ENCODE measurements at regions not wholly inside any gene's neighbourhood (a gene's known extent, or its start where the extent isn't known, plus 50 kb on each side); places are given as distances from the start of the nearest gene placed in this dataset.

DNA sequence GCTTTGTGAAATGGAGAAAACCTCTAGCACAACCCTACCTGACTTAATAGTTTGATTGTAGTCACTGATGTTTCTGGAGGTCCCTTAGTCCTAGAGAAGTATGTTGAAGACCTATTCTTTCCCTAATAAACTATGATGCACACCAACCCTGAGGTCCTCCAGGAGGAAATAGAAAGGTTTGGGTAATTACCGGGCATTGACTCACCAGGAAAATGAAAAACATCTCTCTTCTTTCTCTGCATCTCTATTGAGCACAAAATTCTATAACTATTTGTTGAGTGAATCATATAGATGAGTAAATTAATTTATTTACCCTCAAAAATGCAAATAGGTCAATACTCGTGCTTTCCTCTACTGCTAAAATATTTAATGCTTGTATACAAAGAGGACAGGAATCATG lies 582.4 kb upstream of the FAM241A start:
- no peaks in the 10 kb centered on the region for H3K36me3 ChIP-seq (ENCODE audit: control insufficient read depth, insufficient read depth, low read length)
- no CpG with 5 or more reads among the region's 2 CpGs for WGBS (ENCODE audit: insufficient coverage, insufficient read length)
- no peaks in the 10 kb centered on the region for H3K27me3 ChIP-seq (ENCODE audit: control insufficient read depth, insufficient read depth, low read length)
- H3K9me3 ChIP-seq (ENCODE audit: control insufficient read depth, insufficient read depth, low read length), result no peaks in the 10 kb centered on the region; the same call in 1 of the 2 replicates
- H3K27ac ChIP-seq (ENCODE audit: low read length), result no peak overlapping the region
- no peak overlapping the region for H3K4me3 ChIP-seq (ENCODE audit: low read length)
- no peaks in the 10 kb centered on the region for H3K4me1 ChIP-seq (ENCODE audit: control insufficient read depth, insufficient read depth, low read length)
- DNase-seq (ENCODE audit: low read depth, low spot score), result no peak

DNA sequence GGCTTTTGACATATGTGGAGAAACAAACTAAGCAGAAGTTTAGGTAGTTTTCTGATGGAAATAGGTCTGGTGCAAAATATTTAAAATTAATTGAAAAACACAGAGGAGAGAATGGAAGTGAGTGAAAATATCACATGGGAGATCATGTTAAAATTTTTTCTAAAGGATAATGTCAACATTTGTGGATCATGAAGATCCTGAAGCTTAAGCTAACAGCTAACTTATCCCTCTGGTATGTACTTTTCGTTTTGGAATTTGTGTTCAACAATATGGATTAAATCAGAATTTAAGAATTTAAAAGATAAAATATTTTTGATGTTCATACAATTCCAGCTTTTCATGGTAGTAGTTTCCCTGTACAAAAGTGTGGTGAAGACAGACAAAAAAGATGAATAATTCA lies 572.8 kb upstream of the FAM241A start:
- DNase-seq (ENCODE audit: low read depth, low spot score), result no peak
- no peaks in the 10 kb centered on the region for H3K4me1 ChIP-seq (ENCODE audit: control insufficient read depth, insufficient read depth, low read length)
- no peaks in the 10 kb centered on the region for H3K27me3 ChIP-seq (ENCODE audit: control insufficient read depth, insufficient read depth, low read length)
- H3K27ac ChIP-seq (ENCODE audit: low read length), result no peak overlapping the region
- WGBS (ENCODE audit: insufficient coverage, insufficient read length), result no CpG with 5 or more reads among the region's 1 CpG
- no peaks in the 10 kb centered on the region for H3K36me3 ChIP-seq (ENCODE audit: control insufficient read depth, insufficient read depth, low read length)
- H3K9me3 ChIP-seq (ENCODE audit: control insufficient read depth, insufficient read depth, low read length), result no peaks in the 10 kb centered on the region
- H3K4me3 ChIP-seq (ENCODE audit: low read length), result no peak overlapping the region

DNA sequence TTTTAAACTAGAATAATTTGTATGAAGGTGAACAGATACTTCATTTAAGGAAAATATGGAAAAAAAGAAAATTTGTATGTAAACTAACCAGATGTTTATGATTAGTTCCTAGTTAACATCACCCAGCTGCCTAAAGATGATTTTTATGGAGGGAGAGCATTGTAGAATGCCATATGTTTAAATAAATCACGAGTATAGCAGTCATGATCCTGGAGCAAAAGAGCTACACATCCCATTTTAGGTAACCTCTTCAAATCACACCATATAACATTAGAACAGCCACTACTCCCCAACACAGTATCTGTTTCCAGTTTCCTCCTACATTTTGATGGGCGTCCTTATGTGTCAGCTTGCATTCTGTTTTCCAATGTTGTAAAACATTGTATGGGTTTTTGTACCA lies 571.9 kb upstream of the FAM241A start:
- Histone ChIP-seq H3K4me3 (ENCODE audit: low read length) (no peak overlapping the region), H3K27me3 (ENCODE audit: control insufficient read depth, insufficient read depth, low read length) (no peaks in the 10 kb centered on the region), H3K27ac (ENCODE audit: low read length) (no peak overlapping the region)

DNA sequence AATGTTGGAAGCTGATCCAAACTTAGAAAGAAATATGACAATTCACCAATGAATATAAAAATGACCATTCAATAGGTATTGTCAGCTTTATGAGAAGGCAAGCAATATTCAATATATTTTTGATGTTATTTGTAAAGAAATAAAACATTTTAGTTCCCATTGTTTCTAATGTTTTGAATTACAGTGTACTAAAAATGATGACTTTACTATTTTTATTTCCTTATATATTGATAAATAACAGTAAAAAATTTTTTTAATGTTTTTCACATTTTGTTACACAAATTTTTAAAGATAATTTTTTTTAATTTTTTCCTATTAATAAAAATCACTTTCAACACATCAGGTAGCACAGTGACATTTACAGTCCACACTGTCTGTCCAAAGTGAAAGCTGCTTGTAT lies 565.5 kb upstream of the FAM241A start:
- H3K4me1 ChIP-seq (ENCODE audit: control insufficient read depth, insufficient read depth, low read length), result no peaks in the 10 kb centered on the region

More for the DNA sequence above, 571.9 kb upstream of the FAM241A start:
- no CpG with 5 or more reads among the region's 2 CpGs for WGBS (ENCODE audit: insufficient coverage, insufficient read length)
- Histone ChIP-seq H3K4me1 (ENCODE audit: control insufficient read depth, insufficient read depth, low read length) (no peaks in the 10 kb centered on the region), H3K9me3 (ENCODE audit: control insufficient read depth, insufficient read depth, low read length) (no peaks in the 10 kb centered on the region), H3K36me3 (ENCODE audit: control insufficient read depth, insufficient read depth, low read length) (no peaks in the 10 kb centered on the region)
- no peak for DNase-seq (ENCODE audit: low read depth, low spot score)

DNA sequence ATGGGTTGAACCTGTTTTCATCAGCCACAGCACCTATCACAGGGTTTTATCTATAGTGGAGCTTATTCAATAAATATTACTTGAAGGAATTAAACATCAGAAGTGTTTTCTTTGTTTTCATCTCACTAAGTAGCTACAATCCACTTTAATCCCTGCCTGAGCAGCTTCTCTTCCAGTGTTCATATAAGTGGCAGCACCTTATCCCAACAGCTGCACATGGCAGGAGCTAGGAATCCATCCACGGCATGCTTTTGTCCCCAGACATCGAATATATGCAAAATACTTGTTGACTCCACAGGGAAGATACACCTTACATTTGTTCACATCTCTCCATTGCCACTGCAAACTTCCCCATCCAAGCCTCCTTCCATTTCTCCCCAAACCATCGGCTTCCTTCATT lies 549.8 kb upstream of the FAM241A start:
- Histone ChIP-seq H3K4me3 (ENCODE audit: low read length) (no peak overlapping the region), H3K27ac (ENCODE audit: low read length) (no peak overlapping the region), H3K4me1 (ENCODE audit: control insufficient read depth, insufficient read depth, low read length) (0 out of 2 replicates have a peak, but pooled peaks cover 1% of the 10 kb centered on the region), H3K27me3 (ENCODE audit: control insufficient read depth, insufficient read depth, low read length) (no peaks in the 10 kb centered on the region), H3K36me3 (ENCODE audit: control insufficient read depth, insufficient read depth, low read length) (no peaks in the 10 kb centered on the region), H3K9me3 (ENCODE audit: control insufficient read depth, insufficient read depth, low read length) (no peaks in the 10 kb centered on the region)
- no peak for DNase-seq (ENCODE audit: low read depth, low spot score)
- WGBS (ENCODE audit: insufficient coverage, insufficient read length), result 100% methylated on average over 1 of the region's 3 CpGs

More for the DNA sequence above, 565.5 kb upstream of the FAM241A start:
- H3K36me3 ChIP-seq (ENCODE audit: control insufficient read depth, insufficient read depth, low read length), result no peaks in the 10 kb centered on the region
- peaks cover 3% of the 10 kb centered on the region for H3K9me3 ChIP-seq (ENCODE audit: control insufficient read depth, insufficient read depth, low read length)
- DNase-seq (ENCODE audit: low read depth, low spot score), result no peak
- H3K27me3 ChIP-seq (ENCODE audit: control insufficient read depth, insufficient read depth, low read length), result no peaks in the 10 kb centered on the region
- no peak overlapping the region for H3K27ac ChIP-seq (ENCODE audit: low read length)
- no peak overlapping the region for H3K4me3 ChIP-seq (ENCODE audit: low read length)

DNA sequence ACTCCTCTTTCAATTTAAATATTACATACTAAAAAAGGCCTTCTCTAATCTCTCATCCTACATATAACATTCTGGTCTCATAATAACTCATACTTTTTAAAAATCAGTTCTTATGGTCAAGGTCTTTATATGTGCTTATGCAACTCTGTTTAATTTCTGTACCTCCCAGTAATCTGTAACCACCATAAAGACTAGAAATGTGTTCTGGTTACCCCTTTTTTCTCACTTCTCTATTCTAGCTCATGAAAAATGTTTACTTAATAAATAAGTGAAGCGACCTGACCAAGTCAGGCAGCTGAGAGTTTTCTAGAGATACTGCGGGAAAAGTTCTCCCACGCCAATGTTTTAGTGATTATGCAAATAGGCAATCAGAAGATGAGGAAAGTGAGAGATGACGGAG lies 548.8 kb upstream of the FAM241A start:
- no peaks in the 10 kb centered on the region for H3K27me3 ChIP-seq (ENCODE audit: control insufficient read depth, insufficient read depth, low read length)
- no peaks in the 10 kb centered on the region for H3K36me3 ChIP-seq (ENCODE audit: control insufficient read depth, insufficient read depth, low read length)
- no peak for DNase-seq (ENCODE audit: low read depth, low spot score)
- no peak overlapping the region for H3K4me3 ChIP-seq (ENCODE audit: low read length)
- WGBS (ENCODE audit: insufficient coverage, insufficient read length), result no CpG with 5 or more reads among the region's 4 CpGs
- no peaks in the 10 kb centered on the region for H3K9me3 ChIP-seq (ENCODE audit: control insufficient read depth, insufficient read depth, low read length)
- H3K27ac ChIP-seq (ENCODE audit: low read length), result no peak overlapping the region
- H3K4me1 ChIP-seq (ENCODE audit: control insufficient read depth, insufficient read depth, low read length), result 0 out of 2 replicates have a peak, but pooled peaks cover 1% of the 10 kb centered on the region

DNA sequence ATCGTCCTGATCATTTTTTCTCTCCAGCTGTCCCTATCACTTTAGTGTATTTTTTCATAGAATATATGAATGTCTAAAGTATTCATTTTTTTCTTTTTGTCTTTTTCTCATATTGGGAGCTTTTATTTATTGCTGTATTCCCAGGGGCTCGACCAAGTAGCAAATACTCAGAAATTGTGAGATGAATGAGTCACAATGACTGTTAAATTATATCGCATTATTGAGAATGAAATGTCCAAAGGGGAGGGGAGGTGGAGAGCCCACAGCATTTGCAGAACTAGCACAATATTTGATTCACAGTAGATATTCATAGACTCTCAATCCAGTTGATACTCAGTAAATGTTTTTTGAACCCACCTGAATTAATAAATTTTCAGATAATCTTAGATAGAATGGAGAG lies 543.6 kb upstream of the FAM241A start:
- no peak overlapping the region for H3K4me3 ChIP-seq (ENCODE audit: low read length)
- no peak overlapping the region for H3K27ac ChIP-seq (ENCODE audit: low read length)
- WGBS (ENCODE audit: insufficient coverage, insufficient read length), result no CpG with 5 or more reads among the region's 3 CpGs
- H3K9me3 ChIP-seq (ENCODE audit: control insufficient read depth, insufficient read depth, low read length), result no peaks in the 10 kb centered on the region
- H3K36me3 ChIP-seq (ENCODE audit: control insufficient read depth, insufficient read depth, low read length), result no peaks in the 10 kb centered on the region
- H3K4me1 ChIP-seq (ENCODE audit: control insufficient read depth, insufficient read depth, low read length), result no peaks in the 10 kb centered on the region
- DNase-seq (ENCODE audit: low read depth, low spot score), result no peak
- H3K27me3 ChIP-seq (ENCODE audit: control insufficient read depth, insufficient read depth, low read length), result no peaks in the 10 kb centered on the region

DNA sequence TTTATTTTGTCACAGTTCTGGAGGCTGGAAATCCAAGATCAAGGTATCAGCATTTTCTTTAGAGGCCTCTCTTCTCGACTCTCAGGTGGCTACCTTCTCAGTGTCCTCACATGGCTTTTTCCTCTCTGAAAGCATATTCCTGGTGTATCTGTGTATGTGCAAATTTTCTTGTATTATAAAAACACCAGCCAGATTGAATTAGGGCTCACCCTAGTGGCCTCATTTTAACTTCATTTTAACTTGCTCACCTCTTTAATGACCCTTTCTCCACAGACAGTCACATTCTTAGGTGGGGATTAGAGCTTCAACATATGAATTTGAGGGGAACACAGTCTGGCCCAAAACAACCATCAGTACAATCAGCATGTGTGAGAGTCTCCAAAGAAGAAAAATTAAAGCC lies 542.4 kb upstream of the FAM241A start:
- WGBS (ENCODE audit: insufficient coverage, insufficient read length), result no CpG with 5 or more reads among the region's 1 CpG
- no peak for DNase-seq (ENCODE audit: low read depth, low spot score)

DNA sequence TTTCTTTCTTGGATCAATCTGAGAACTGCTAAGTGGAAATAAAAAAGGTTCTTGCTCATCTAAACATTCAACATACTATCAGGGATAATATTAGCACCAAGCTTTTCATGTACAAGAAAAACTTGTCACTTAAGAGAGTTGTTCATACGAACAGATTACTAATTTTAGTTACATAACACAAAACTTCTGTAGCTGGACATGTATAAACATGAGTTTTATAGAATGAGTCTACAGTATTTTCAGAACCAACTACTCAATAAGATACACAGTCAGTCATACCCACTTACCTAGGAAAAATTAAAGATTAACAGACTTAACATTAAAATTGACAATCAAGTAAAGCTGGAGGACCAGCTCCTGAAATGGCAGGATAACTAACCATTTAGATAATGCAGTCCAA lies 540.1 kb upstream of the FAM241A start:
- no CpG with 5 or more reads among the region's 1 CpG for WGBS (ENCODE audit: insufficient coverage, insufficient read length)
- Histone ChIP-seq H3K27ac (ENCODE audit: low read length) (no peak overlapping the region), H3K27me3 (ENCODE audit: control insufficient read depth, insufficient read depth, low read length) (no peaks in the 10 kb centered on the region), H3K36me3 (ENCODE audit: control insufficient read depth, insufficient read depth, low read length) (no peaks in the 10 kb centered on the region), H3K4me1 (ENCODE audit: control insufficient read depth, insufficient read depth, low read length) (no peaks in the 10 kb centered on the region), H3K4me3 (ENCODE audit: low read length) (no peak overlapping the region), H3K9me3 (ENCODE audit: control insufficient read depth, insufficient read depth, low read length) (no peaks in the 10 kb centered on the region)
- no peak for DNase-seq (ENCODE audit: low read depth, low spot score)

More for the DNA sequence above, 542.4 kb upstream of the FAM241A start:
- Histone ChIP-seq H3K4me1 (ENCODE audit: control insufficient read depth, insufficient read depth, low read length) (no peaks in the 10 kb centered on the region), H3K27ac (ENCODE audit: low read length) (no peak overlapping the region), H3K27me3 (ENCODE audit: control insufficient read depth, insufficient read depth, low read length) (no peaks in the 10 kb centered on the region), H3K36me3 (ENCODE audit: control insufficient read depth, insufficient read depth, low read length) (no peaks in the 10 kb centered on the region), H3K4me3 (ENCODE audit: low read length) (no peak overlapping the region), H3K9me3 (ENCODE audit: control insufficient read depth, insufficient read depth, low read length) (no peaks in the 10 kb centered on the region)

DNA sequence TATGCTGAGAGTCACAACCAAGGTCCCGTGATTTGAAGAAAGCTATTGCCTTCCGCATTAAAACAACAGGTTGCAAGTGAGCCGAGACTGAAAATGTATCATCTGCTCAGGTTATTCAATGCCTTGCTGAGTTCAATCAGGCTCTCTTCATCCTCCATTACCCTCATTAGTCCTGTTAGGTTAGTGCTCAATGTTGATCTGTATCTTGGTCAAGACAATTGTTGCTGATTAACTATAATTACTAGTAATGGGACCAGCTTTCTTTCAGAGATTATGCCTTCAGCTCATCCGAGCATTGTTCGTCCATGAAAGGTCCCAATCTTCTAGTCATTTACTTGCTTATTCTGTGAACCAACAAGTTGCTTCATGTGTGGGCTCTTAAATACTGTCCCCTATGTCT lies 534.6 kb upstream of the FAM241A start:
- H3K27ac ChIP-seq (ENCODE audit: low read length), result no peak overlapping the region
- no CpG with 5 or more reads among the region's 5 CpGs for WGBS (ENCODE audit: insufficient coverage, insufficient read length)

DNA sequence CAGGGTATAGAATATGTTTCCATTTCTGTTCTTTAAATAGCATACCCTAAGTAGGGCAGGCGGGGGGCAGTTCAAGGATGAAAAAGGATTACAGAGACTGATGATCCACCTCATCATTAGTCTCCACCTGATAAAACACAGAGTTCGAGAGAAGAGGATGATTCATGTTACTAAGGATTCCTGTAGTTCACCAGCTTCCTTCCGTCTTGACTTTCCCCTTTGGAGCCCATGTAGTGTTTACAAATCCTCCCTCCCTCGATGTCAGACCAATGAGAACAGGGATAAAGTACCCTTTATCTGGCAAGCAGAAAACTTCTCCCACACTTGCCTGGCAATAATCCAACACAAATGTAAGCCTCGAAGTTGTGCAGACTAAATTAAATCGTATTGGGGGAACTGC lies 526.3 kb upstream of the FAM241A start:
- WGBS (ENCODE audit: insufficient coverage, insufficient read length), result no CpG with 5 or more reads among the region's 6 CpGs
- DNase-seq (ENCODE audit: low read depth, low spot score), result no peak
- H3K4me1 ChIP-seq (ENCODE audit: control insufficient read depth, insufficient read depth, low read length), result no peaks in the 10 kb centered on the region
- H3K9me3 ChIP-seq (ENCODE audit: control insufficient read depth, insufficient read depth, low read length), result no peaks in the 10 kb centered on the region
- no peaks in the 10 kb centered on the region for H3K27me3 ChIP-seq (ENCODE audit: control insufficient read depth, insufficient read depth, low read length)
- H3K27ac ChIP-seq (ENCODE audit: low read length), result no peak overlapping the region
- no peak overlapping the region for H3K4me3 ChIP-seq (ENCODE audit: low read length)
- H3K36me3 ChIP-seq (ENCODE audit: control insufficient read depth, insufficient read depth, low read length), result no peaks in the 10 kb centered on the region

More for the DNA sequence above, 534.6 kb upstream of the FAM241A start:
- Histone ChIP-seq H3K4me3 (ENCODE audit: low read length) (no peak overlapping the region), H3K9me3 (ENCODE audit: control insufficient read depth, insufficient read depth, low read length) (no peaks in the 10 kb centered on the region), H3K4me1 (ENCODE audit: control insufficient read depth, insufficient read depth, low read length) (no peaks in the 10 kb centered on the region), H3K36me3 (ENCODE audit: control insufficient read depth, insufficient read depth, low read length) (no peaks in the 10 kb centered on the region), H3K27me3 (ENCODE audit: control insufficient read depth, insufficient read depth, low read length) (no peaks in the 10 kb centered on the region)
- no peak for DNase-seq (ENCODE audit: low read depth, low spot score)

Measured in iPS DF 6.9 (cell line).